ENCODE measurements at regions not wholly inside any gene's neighbourhood (a gene's known extent, or its start where the extent isn't known, plus 50 kb on each side); places are given as distances from the start of the nearest gene placed in this dataset.

DNA sequence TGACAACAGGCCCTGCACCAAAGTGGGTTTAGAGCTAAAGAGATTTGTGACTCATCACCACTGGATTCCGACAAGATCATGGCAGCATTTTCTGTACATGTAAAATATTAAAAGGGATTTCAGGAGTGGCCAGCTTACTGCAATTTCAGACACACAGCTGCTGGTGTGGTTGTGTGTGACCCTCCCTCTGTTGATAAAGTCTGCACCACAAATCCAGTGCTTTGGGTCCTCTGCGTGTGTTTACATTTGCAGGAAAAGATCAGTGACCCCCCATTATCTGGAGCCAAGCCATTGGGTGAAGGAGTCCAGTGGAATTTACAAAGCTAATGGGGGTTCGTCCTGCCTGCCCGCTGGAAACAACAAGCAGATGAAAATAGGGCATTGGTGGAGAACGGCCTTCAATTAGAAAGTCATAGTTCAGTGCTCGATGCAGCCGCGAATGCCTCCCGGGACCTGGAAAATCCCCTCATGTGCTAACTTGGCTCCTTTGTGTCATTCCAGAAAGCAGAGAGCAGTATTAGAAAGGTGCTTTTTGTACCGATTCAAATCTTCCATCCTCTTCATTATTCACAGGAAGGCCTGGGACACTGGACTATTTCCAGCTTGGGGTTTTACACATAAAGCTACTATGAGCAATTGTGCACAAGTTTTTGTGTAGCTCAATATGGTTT, 188.5 kb upstream of the TMEM132C start:
- H3K9ac ChIP-seq (ENCODE audit: low read length), result no peak overlapping the region
- no peaks in the 10 kb centered on the region for H3K4me1 Mint-ChIP-seq
- no peak overlapping the region for H3K4me3 Mint-ChIP-seq
- no peaks in the 10 kb centered on the region for H3K79me2 ChIP-seq (ENCODE audit: control insufficient read depth, insufficient read depth, low read length)
- 90% methylated on average over 9 of the region's 10 CpGs for WGBS (ENCODE audit: insufficient coverage)
- no peak overlapping the region for H3K27ac Mint-ChIP-seq
- no peaks in the 10 kb centered on the region for H3K36me3 ChIP-seq (replicated peaks in 1 of 2; ENCODE audit: control extremely low read depth in 1 of 2, control insufficient read depth in 1 of 2, extremely low read depth in 1 of 2, insufficient read depth in 2 of 2, low read length in 1 of 2)
- CTCF ChIA-PET, result no interaction called here
- intact Hi-C loops (cut with micrococcal nuclease), result no loop called here
- H3K27ac ChIP-seq (ENCODE audit: low read length in 2 of 2), result no peak overlapping the region
- H3K4me2 ChIP-seq (replicated peaks; ENCODE audit: low read depth, low read length, poor library complexity, severe bottlenecking), result no peak overlapping the region
- POLR2A ChIA-PET, result no interaction called here
- no peak for DNase-seq
- H3K4me1 ChIP-seq (ENCODE audit: control insufficient read depth in 2 of 2, insufficient read depth in 2 of 2, low read length in 2 of 2), result no peaks in the 10 kb centered on the region
- H2AFZ ChIP-seq (ENCODE audit: insufficient read depth, low read depth, low read length, poor library complexity, severe bottlenecking), result no peak overlapping the region
- ATAC-seq (ENCODE audit: low read depth), result no peak
- H3K4me3 ChIP-seq (ENCODE audit: control extremely low read depth in 1 of 5, extremely low read depth in 1 of 5, insufficient read depth in 1 of 5, low read depth in 2 of 5, low read length in 4 of 5), result no peak overlapping the region
- H3K9me3 ChIP-seq (ENCODE audit: control extremely low read depth in 1 of 3, control insufficient read depth in 2 of 3, insufficient read depth in 1 of 3, low read length in 2 of 3), result peaks cover 0 to 8% (median 0%) of the 10 kb centered on the region in 3 donors
- no peaks in the 10 kb centered on the region for H3K27me3 ChIP-seq (replicated peaks in 1 of 4; ENCODE audit: control extremely low read depth in 1 of 4, control insufficient read depth in 3 of 4, insufficient read depth in 4 of 4, low read length in 3 of 4)
- no peak for TF ChIP-seq EZH2 (IDR thresholded peaks at IDR 0.05; ENCODE audit: borderline replicate concordance, insufficient read depth, low read depth, low read length, poor library complexity, severe bottlenecking)
- TF ChIP-seq, protein P1, sequence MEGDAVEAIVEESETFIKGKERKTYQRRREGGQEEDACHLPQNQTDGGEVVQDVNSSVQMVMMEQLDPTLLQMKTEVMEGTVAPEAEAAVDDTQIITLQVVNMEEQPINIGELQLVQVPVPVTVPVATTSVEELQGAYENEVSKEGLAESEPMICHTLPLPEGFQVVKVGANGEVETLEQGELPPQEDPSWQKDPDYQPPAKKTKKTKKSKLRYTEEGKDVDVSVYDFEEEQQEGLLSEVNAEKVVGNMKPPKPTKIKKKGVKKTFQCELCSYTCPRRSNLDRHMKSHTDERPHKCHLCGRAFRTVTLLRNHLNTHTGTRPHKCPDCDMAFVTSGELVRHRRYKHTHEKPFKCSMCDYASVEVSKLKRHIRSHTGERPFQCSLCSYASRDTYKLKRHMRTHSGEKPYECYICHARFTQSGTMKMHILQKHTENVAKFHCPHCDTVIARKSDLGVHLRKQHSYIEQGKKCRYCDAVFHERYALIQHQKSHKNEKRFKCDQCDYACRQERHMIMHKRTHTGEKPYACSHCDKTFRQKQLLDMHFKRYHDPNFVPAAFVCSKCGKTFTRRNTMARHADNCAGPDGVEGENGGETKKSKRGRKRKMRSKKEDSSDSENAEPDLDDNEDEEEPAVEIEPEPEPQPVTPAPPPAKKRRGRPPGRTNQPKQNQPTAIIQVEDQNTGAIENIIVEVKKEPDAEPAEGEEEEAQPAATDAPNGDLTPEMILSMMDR (IDR thresholded peaks at IDR 0.05), result no peak
- H4K20me1 ChIP-seq (ENCODE audit: control insufficient read depth, insufficient read depth, low read length, poor library complexity, severe bottlenecking), result no peaks in the 10 kb centered on the region
- peaks cover 2% of the 10 kb centered on the region for H3K9me3 Mint-ChIP-seq (ENCODE audit: insufficient read depth)
- no peaks in the 10 kb centered on the region for H3K27me3 Mint-ChIP-seq

DNA sequence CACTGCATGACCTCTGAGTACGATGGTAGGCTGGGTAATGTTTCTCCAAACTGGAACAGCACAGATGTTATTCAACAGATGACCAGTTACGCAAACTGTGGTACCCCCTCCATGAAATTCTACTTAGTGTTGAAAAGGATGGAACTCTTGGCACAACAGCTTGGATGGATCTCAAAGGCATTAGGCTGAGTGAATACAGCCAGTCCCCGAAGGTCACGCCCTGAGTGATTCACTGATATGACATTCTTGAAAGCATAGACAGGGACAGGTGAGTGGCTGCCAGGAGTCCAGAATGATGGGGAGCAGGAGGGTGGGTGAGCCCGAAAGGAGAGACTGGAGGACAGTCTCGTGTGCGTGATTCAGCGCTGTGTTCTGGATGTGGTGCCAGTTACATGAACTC, 187.5 kb upstream of the TMEM132C start:
- H3K4me3 ChIP-seq (ENCODE audit: control extremely low read depth in 1 of 5, extremely low read depth in 1 of 5, insufficient read depth in 1 of 5, low read depth in 2 of 5, low read length in 4 of 5), result no peak overlapping the region
- H4K20me1 ChIP-seq (ENCODE audit: control insufficient read depth, insufficient read depth, low read length, poor library complexity, severe bottlenecking), result no peaks in the 10 kb centered on the region
- Mint-ChIP-seq H3K4me1 (no peaks in the 10 kb centered on the region), H3K27me3 (no peaks in the 10 kb centered on the region), H3K9me3 (ENCODE audit: insufficient read depth) (peaks cover 2% of the 10 kb centered on the region), H3K27ac (no peak overlapping the region), H3K4me3 (no peak overlapping the region)
- DNase-seq, result no peak
- H3K4me1 ChIP-seq (ENCODE audit: control insufficient read depth in 2 of 2, insufficient read depth in 2 of 2, low read length in 2 of 2), result no peaks in the 10 kb centered on the region
- no peak overlapping the region for H3K27ac ChIP-seq (ENCODE audit: low read length in 2 of 2)
- H3K79me2 ChIP-seq (ENCODE audit: control insufficient read depth, insufficient read depth, low read length), result no peaks in the 10 kb centered on the region
- no peaks in the 10 kb centered on the region for H3K27me3 ChIP-seq (replicated peaks in 1 of 4; ENCODE audit: control extremely low read depth in 1 of 4, control insufficient read depth in 3 of 4, insufficient read depth in 4 of 4, low read length in 3 of 4)
- ChIA-PET POLR2A (no interaction called here), CTCF (no interaction called here)
- intact Hi-C loops (cut with micrococcal nuclease), result no loop called here
- no peak for ATAC-seq (ENCODE audit: low read depth)
- no peak overlapping the region for H2AFZ ChIP-seq (ENCODE audit: insufficient read depth, low read depth, low read length, poor library complexity, severe bottlenecking)
- H3K9ac ChIP-seq (ENCODE audit: low read length), result no peak overlapping the region
- H3K36me3 ChIP-seq (replicated peaks in 1 of 2; ENCODE audit: control extremely low read depth in 1 of 2, control insufficient read depth in 1 of 2, extremely low read depth in 1 of 2, insufficient read depth in 2 of 2, low read length in 1 of 2), result no peaks in the 10 kb centered on the region
- 91% methylated on average over 2 of the region's 8 CpGs for WGBS (ENCODE audit: insufficient coverage)
- peaks cover 0 to 8% (median 0%) of the 10 kb centered on the region in 3 donors for H3K9me3 ChIP-seq (ENCODE audit: control extremely low read depth in 1 of 3, control insufficient read depth in 2 of 3, insufficient read depth in 1 of 3, low read length in 2 of 3)
- H3K4me2 ChIP-seq (replicated peaks; ENCODE audit: low read depth, low read length, poor library complexity, severe bottlenecking), result no peak overlapping the region
- TF ChIP-seq, protein P1 (IDR thresholded peaks at IDR 0.05), result no peak
- no peak for TF ChIP-seq EZH2 (IDR thresholded peaks at IDR 0.05; ENCODE audit: borderline replicate concordance, insufficient read depth, low read depth, low read length, poor library complexity, severe bottlenecking)

Measured in B cell (primary cell).